Right renal cortex interstitium (tissue), 3 donors: ENCODE measurements at regions not wholly inside any gene's neighbourhood (a gene's known extent, or its start where the extent isn't known, plus 50 kb on each side); places are given as distances from the start of the nearest gene placed in this dataset.

Experiments
- DNase-seq, 3 donors: peaks; one replicate each; pipeline ENCODE4 v3.0.0-alpha.2; 2013; ENCODE audit warnings: low read depth in 3 of 3, low spot score in 2 of 3

- no peak for DNase-seq
Measured at GRCh38 chr10:31586723-31587638, 268.0 kb downstream of the ZEB1 start.

- no peak for DNase-seq
Measured at GRCh38 chr10:31584876-31585275, 265.9 kb downstream of the ZEB1 start.

- no peak for DNase-seq
Measured at GRCh38 chr10:31584098-31584631, 265.1 kb downstream of the ZEB1 start.

- no peak for DNase-seq
Measured at GRCh38 chr10:31583293-31583692, 264.3 kb downstream of the ZEB1 start.

- no peak for DNase-seq
Measured at GRCh38 chr10:31582365-31583052, 263.5 kb downstream of the ZEB1 start.

- DNase-seq = no peak
Measured at GRCh38 chr10:31581741-31582323, 262.8 kb downstream of the ZEB1 start.

- no peak for DNase-seq
Measured at GRCh38 chr10:31580646-31581045, 261.6 kb downstream of the ZEB1 start.
